GM12874 (cell line): ENCODE measurements at regions not wholly inside any gene's neighbourhood (a gene's known extent, or its start where the extent isn't known, plus 50 kb on each side); places are given as distances from the start of the nearest gene placed in this dataset.

Experiments used
- CTCF ChIP-seq: IDR thresholded peaks from 2 replicates; pipeline ENCODE4 v1.5.1; 2011; ENCODE audit warnings: low read depth, mild to moderate bottlenecking, control low read depth, low read length, moderate library complexity; ENCODE audit not compliant: insufficient read depth

- TF ChIP-seq CTCF: no peak
These were observed 1103.5 kb downstream of the STIM2 start for GRCh38 chr4:27964095-27964494.

- no peak for TF ChIP-seq CTCF
These were observed 1106.0 kb downstream of the STIM2 start for GRCh38 chr4:27966664-27967063.

GRCh38 chr4:27973056-27973455 lies 1112.4 kb downstream of the STIM2 start:
- no peak for TF ChIP-seq CTCF

GRCh38 chr4:27973700-27974099 lies 1113.1 kb downstream of the STIM2 start:
- TF ChIP-seq CTCF: no peak

- no peak for TF ChIP-seq CTCF
These were observed 1113.7 kb downstream of the STIM2 start for GRCh38 chr4:27974339-27974738.

- no peak for TF ChIP-seq CTCF
These were observed 1124.9 kb downstream of the STIM2 start for GRCh38 chr4:27985522-27985921.

GRCh38 chr4:27986476-27986875 lies 1125.8 kb downstream of the STIM2 start:
- no peak for TF ChIP-seq CTCF

GRCh38 chr4:28001698-28002097 lies 1141.1 kb downstream of the STIM2 start:
- TF ChIP-seq CTCF: no peak
